ENCODE measurements at regions not wholly inside any gene's neighbourhood (a gene's known extent, or its start where the extent isn't known, plus 50 kb on each side); places are given as distances from the start of the nearest gene placed in this dataset.

GRCh38 chr10:123952099-123952498 is 60.5 kb upstream of the CPXM2 start:
- DNase-seq (ENCODE audit: low read depth in 4 of 4, low spot score in 3 of 4) = no peak

GRCh38 chr10:123948030-123948823 is 56.6 kb upstream of the CPXM2 start:
- no peak for DNase-seq (ENCODE audit: low read depth in 4 of 4, low spot score in 3 of 4)

DNA sequence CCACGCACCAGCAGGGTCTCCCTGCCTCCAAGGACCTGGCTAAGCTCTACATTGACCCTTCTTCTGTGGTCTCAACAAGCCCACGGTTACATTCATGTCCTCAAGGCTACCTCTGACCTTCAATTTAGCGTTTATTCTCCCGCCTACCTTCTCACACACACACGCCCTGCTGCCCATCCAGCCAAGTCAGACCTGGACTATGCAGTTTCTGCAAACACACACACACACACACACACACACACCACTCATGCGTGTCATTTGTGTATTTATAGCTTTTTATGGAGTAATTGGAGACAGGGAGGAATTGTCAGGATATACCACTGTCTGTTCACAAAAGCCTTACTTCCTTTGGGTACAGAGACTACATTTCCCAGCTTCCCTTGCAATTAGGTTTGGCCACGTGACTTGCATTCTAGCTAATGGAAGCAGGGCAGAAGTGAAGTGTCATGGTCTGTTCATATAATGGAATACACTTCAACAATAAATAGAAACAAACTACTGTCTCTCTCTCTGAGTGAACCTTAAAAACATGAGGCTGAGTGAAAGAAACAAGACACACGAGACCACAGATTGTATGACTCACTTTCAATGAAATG is 53.8 kb upstream of the CPXM2 start:
- peak in 1 of 4 donors; percentile 17 for DNase-seq (ENCODE audit: low read depth in 4 of 4, low spot score in 3 of 4)

DNA sequence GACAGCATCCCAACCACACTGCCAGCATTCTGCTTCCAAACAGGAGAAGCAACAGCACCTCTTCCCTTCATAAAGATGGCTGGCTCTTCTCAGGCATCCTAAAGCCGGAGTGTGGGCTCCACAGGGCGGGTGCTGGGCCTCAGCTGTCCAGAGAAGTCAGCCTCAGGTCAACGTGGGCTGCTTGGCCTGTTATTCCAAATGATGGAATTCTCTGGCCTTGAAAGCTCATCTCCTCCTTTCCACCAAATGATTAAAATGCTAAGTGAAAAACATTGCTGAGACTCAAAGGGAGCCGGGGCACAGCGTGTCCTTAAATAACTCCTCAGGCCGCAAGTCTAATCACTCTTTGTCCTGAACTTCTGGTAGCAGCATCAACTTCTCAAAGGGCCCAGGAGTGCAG is 53.1 kb upstream of the CPXM2 start:
- DNase-seq (ENCODE audit: low read depth in 4 of 4, low spot score in 3 of 4) = no peak

- no peak for DNase-seq (ENCODE audit: low read depth in 4 of 4, low spot score in 3 of 4)
Observed at GRCh38 chr10:123943307-123943706, 51.7 kb upstream of the CPXM2 start.

DNA sequence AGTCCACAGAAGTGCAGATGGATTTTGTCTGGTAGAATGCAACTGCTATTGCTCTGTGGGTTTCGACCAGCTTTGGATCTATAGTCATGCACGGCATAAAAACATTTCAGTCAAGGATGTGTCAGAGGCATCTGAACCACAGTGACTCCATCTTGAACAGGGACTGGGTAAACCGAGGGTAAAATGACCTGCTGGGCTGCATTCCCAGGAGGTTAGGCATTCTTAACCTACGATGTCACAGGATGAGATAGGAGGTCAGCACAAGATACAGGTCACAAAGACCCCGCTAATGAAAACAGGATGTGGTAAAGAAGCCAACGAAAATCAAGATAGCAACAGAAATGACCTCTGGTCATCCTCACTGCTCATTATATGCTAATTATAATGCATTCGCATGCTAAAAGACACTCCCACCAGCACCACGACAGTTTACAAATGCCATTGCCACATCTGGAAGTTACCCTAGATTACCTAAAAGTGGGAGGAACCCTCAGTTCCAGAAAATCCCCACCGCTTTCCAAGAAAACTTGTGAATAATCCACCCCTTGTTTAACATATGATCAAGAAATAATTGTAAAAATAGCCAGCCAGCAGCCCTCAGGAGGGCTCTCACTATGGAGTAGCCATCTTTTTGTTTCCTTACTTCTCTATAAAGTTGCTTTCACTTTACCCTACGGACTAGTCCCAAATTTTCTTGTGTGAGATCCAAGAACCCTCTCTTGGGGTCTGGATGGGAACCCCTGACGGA is 50.7 kb upstream of the CPXM2 start:
- DNase-seq (ENCODE audit: low read depth in 4 of 4, low spot score in 3 of 4) = no peak

Data from left renal pelvis (tissue), 4 donors.